ENCODE measurements at regions not wholly inside any gene's neighbourhood (a gene's known extent, or its start where the extent isn't known, plus 50 kb on each side); places are given as distances from the start of the nearest gene placed in this dataset.

DNA sequence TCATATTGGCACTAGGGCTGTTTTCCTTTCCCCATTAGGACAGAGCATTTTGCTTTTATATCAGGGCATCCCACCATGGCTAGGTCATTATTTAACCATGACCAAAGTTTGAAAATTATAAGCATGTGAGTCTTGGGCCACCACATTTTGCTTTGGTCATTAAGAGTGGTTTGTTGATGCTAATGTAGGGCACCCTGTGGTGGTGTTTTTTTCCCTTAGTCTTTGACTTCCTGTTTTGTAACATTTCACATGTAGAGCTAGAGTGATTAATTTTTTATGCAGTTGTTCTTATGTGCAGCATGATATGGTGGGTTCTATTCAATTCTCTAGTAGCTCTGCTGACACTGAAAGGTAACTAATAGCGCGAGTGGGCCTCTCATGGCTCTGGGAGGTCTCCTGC, 249.6 kb upstream of the ROBO1 start:
- H3K36me3 Mint-ChIP-seq: no peaks in the 10 kb centered on the region
- ATAC-seq (ENCODE audit: low read depth) (no peak), DNase-seq (ENCODE audit: low spot score in 2 of 2) (no peak)
- no peaks in the 10 kb centered on the region for H3K4me1 Mint-ChIP-seq
- no peak overlapping the region for H3K4me3 Mint-ChIP-seq
- no peak overlapping the region for H3K27ac Mint-ChIP-seq
- peaks cover 7% of the 10 kb centered on the region for H3K9me3 Mint-ChIP-seq
- H3K27me3 Mint-ChIP-seq: no peaks in the 10 kb centered on the region

DNA sequence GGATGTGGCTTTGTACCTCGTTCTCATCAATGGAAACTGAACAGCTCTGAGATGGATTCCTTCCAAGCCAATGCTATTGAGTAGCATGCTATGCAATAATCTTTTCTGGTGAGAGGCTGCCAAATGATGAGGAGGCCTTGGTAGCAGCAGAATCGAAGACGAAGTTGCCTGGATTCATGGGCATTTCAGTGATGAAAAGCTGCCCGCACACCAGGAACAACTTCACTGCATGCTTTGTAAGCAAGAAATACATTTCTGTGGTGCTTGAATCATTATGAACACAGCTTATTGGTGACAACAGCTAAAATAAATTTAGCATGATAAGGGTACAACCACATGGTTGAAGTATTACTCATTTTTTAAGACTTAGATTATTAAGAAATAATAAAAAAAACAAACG, 246.8 kb upstream of the ROBO1 start:
- no peak overlapping the region for H3K27ac Mint-ChIP-seq
- peaks cover 6% of the 10 kb centered on the region for H3K9me3 Mint-ChIP-seq

DNA sequence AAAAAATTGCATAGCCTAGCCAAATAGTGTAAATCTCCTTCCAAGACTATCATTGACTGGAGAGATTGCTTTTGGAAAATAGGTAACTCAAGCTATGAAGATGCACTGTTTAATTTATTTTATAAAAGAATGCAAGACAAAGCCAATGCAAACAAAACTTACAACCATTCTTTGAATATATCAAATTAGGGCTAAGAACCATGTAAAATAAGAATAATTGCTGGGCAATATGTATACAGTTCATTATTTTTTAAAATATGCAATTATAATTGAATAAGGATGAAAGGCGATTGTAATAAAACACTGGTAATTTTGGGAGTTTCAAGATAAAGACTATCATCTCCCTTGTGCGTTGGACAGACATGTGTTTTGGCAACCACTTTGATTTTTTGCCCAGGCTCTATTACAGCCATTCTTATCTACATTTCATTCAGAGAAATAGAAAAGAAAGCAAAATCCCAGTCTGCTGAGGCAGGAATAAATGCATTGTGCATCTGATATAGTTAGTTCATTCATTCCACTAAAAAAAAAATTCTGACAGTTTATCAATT, 242.3 kb upstream of the ROBO1 start:
- Mint-ChIP-seq H3K36me3 (no peaks in the 10 kb centered on the region), H3K27me3 (no peaks in the 10 kb centered on the region), H3K27ac (no peak overlapping the region)

More for the DNA sequence above, 246.8 kb upstream of the ROBO1 start:
- Mint-ChIP-seq H3K4me1 (no peaks in the 10 kb centered on the region), H3K4me3 (no peak overlapping the region), H3K27me3 (no peaks in the 10 kb centered on the region), H3K36me3 (no peaks in the 10 kb centered on the region)
- no peak for DNase-seq (ENCODE audit: low spot score in 2 of 2)
- no peak for ATAC-seq (ENCODE audit: low read depth)

DNA sequence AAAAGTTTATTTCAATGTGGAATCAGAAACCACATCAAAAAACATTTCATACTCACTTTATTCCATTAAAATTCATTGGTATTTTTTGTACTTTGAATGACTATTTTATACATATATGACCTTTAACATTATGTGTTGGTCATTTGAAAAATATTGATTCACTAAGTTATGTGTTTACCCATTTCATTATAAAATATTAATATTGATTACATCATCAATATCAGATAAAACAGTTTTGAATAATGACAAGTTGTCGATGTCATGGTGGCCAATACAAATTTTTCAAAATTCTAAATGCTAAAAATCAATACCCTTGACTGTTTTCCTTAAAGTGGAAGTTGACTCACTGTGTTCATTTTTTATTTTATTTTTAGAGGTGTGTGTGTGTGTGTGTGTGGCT, 239.7 kb upstream of the ROBO1 start:
- no peak for ATAC-seq (ENCODE audit: low read depth)
- H3K36me3 Mint-ChIP-seq: no peaks in the 10 kb centered on the region

More for the DNA sequence above, 242.3 kb upstream of the ROBO1 start:
- no peak overlapping the region for H3K4me3 Mint-ChIP-seq
- no peaks in the 10 kb centered on the region for H3K4me1 Mint-ChIP-seq
- H3K9me3 Mint-ChIP-seq: peaks cover 4% of the 10 kb centered on the region
- ATAC-seq (ENCODE audit: low read depth) (no peak), DNase-seq (ENCODE audit: low spot score in 2 of 2) (no peak)

DNA sequence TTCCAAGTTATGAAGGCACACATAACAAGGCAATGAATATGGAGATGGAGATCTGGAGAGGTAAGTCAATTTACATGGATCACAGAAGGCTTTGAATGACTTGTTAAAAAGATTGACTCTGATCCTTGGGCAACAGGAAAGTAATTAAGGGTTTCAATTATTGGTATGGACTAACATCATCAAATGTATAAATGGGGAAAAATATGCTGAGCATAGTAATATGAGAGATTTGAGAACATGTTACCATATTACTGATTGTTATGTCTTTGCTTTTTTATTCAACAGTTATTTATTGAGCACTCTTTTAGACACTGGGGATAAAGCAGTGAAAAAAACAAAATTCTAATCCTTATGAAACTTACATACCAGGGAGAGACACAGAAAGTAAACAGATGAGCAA, 238.5 kb upstream of the ROBO1 start:
- Mint-ChIP-seq H3K27me3 (no peaks in the 10 kb centered on the region), H3K4me3 (no peak overlapping the region)
- ATAC-seq (ENCODE audit: low read depth): no peak

More for the DNA sequence above, 239.7 kb upstream of the ROBO1 start:
- no peaks in the 10 kb centered on the region for H3K4me1 Mint-ChIP-seq
- H3K27me3 Mint-ChIP-seq: no peaks in the 10 kb centered on the region
- no peak for DNase-seq (ENCODE audit: low spot score in 2 of 2)
- no peak overlapping the region for H3K4me3 Mint-ChIP-seq
- peaks cover 3% of the 10 kb centered on the region for H3K9me3 Mint-ChIP-seq
- H3K27ac Mint-ChIP-seq: no peak overlapping the region

DNA sequence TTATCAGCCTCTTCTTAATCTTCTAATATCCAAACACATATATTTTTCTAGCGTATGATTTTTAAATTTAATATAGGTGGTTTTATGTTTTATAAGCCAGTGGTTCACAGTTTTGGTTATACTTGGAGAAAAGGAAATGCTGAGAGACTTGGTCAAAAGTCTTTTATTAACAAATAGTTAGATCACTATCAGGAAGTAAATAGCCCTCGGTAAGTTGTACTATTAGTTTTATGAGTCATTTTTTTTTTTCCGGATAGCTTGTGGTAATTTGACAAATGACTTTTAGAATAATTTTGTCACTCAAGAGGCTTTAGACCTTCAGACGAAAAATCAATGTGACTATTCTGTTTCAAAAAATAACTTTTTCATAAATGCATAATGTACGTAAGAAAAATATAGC, 232.2 kb upstream of the ROBO1 start:
- H3K27ac Mint-ChIP-seq: no peak overlapping the region
- no peaks in the 10 kb centered on the region for H3K4me1 Mint-ChIP-seq
- no peaks in the 10 kb centered on the region for H3K9me3 Mint-ChIP-seq
- ATAC-seq (ENCODE audit: low read depth): no peak
- no peaks in the 10 kb centered on the region for H3K27me3 Mint-ChIP-seq
- no peaks in the 10 kb centered on the region for H3K36me3 Mint-ChIP-seq
- DNase-seq (ENCODE audit: low spot score in 2 of 2): no peak
- no peak overlapping the region for H3K4me3 Mint-ChIP-seq

More for the DNA sequence above, 238.5 kb upstream of the ROBO1 start:
- no peak overlapping the region for H3K27ac Mint-ChIP-seq
- no peaks in the 10 kb centered on the region for H3K36me3 Mint-ChIP-seq
- no peaks in the 10 kb centered on the region for H3K9me3 Mint-ChIP-seq
- H3K4me1 Mint-ChIP-seq: no peaks in the 10 kb centered on the region
- no peak for DNase-seq (ENCODE audit: low spot score in 2 of 2)

DNA sequence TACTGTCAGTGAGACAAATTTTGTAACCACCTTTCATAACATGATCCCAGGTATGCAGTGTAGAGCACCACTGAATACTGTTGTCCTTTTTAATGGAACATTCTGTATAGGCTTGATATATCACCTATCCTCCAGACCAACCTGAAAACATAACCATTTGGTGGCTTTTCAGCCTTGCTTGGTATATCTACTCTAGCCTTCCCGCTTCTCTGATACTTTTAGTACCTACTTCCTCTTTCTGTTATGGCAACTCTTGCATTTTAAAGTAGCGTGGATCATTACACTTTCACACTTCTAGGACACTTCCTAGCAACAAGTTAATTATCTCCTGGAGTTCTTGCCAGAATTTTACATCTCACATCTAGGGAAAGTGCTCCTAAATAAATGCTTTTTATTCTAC, 226.6 kb upstream of the ROBO1 start:
- no peaks in the 10 kb centered on the region for H3K27me3 Mint-ChIP-seq
- H3K4me1 Mint-ChIP-seq: no peaks in the 10 kb centered on the region
- ATAC-seq (ENCODE audit: low read depth) (no peak), DNase-seq (ENCODE audit: low spot score in 2 of 2) (no peak)
- no peaks in the 10 kb centered on the region for H3K36me3 Mint-ChIP-seq
- no peak overlapping the region for H3K27ac Mint-ChIP-seq
- no peak overlapping the region for H3K4me3 Mint-ChIP-seq
- peaks cover 3% of the 10 kb centered on the region for H3K9me3 Mint-ChIP-seq

DNA sequence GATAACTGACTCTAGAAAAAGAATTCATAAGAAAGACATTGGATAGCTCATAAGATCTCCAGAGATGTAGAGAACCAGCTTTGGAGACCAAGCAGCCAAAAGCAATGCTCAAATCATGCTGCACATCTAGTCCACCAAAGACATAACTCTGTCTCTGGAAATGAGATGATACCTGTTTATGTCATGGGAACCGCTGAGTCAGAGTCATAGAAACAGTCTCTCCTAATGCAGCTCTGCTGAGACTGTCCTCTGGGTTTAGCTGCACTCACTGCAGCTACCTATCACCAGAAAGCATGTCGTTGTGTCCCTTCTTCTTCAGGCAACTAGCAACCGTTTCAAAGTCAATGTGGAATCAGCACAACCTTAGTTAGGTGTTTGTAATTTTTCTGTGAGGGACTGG, 218.5 kb upstream of the ROBO1 start:
- Mint-ChIP-seq H3K4me1 (no peaks in the 10 kb centered on the region), H3K27me3 (no peaks in the 10 kb centered on the region), H3K27ac (no peak overlapping the region), H3K9me3 (peaks cover 5% of the 10 kb centered on the region), H3K4me3 (no peak overlapping the region), H3K36me3 (no peaks in the 10 kb centered on the region)
- ATAC-seq (ENCODE audit: low read depth): no peak
- no peak for DNase-seq (ENCODE audit: low spot score in 2 of 2)

DNA sequence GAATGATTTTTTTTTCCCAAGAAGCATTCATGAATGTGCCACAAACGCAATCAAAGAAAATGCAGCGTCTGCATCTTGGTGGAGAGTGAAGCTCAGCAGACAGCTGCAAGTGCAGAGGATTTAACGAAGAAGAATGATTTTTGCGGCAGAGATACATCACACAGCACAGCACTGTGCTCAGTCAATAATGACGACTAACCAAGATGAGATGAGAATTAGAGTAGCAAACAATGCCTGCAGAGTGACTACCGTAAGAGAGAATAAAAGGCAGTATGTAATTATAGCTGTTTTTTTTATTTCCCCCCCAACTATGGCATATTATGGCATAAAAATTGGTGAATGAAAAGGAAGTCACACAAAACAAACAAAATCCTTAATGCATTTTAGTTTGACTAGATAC, 218.0 kb upstream of the ROBO1 start:
- no peak for DNase-seq (ENCODE audit: low spot score in 2 of 2)
- no peak for ATAC-seq (ENCODE audit: low read depth)
- no peak overlapping the region for H3K27ac Mint-ChIP-seq
- H3K27me3 Mint-ChIP-seq: no peaks in the 10 kb centered on the region
- no peaks in the 10 kb centered on the region for H3K4me1 Mint-ChIP-seq
- no peaks in the 10 kb centered on the region for H3K36me3 Mint-ChIP-seq
- H3K4me3 Mint-ChIP-seq: no peak overlapping the region
- H3K9me3 Mint-ChIP-seq: peaks cover 5% of the 10 kb centered on the region

DNA sequence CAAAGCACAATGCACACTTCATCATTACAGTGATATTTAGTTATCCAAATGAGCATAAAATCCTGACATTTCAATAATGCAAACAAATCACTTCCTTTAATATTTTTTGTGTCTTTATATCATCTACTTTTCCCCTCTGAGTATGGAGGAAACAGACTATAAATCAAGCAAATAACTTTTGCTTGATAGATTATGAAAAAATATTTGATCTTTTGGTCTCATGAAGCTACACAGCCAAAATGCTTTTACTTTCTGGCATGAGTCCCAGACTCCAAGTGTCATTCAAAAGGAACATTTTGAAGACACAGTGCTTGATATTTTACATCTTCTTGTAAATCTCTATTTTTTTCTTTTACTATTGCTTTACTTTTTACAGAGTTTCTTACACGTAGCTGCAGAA, 215.3 kb upstream of the ROBO1 start:
- H3K9me3 Mint-ChIP-seq: peaks cover 6% of the 10 kb centered on the region
- H3K27ac Mint-ChIP-seq: no peak overlapping the region
- ATAC-seq (ENCODE audit: low read depth): no peak
- no peak for DNase-seq (ENCODE audit: low spot score in 2 of 2)
- H3K4me1 Mint-ChIP-seq: no peaks in the 10 kb centered on the region
- no peaks in the 10 kb centered on the region for H3K36me3 Mint-ChIP-seq
- no peaks in the 10 kb centered on the region for H3K27me3 Mint-ChIP-seq
- no peak overlapping the region for H3K4me3 Mint-ChIP-seq

DNA sequence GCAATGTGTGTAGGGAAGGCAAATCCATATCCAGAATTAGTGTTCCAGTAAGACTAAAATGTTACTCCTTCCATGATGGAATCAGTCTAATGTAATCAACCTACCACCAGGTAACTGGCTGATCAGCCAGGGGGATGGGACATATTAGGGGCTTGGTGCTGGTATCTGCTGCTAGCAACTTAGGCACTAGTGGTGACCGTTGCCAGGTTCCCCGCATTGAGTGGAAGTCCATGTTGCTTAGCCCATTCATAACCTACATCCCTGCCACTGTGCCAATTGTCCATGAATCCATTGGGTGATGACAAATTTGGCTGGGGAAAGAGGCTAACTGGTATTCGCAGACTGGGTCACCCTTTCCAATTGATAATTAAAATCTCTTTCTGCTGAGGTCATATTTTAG, 212.2 kb upstream of the ROBO1 start:
- Mint-ChIP-seq H3K27me3 (no peaks in the 10 kb centered on the region), H3K4me3 (no peak overlapping the region), H3K4me1 (no peaks in the 10 kb centered on the region), H3K36me3 (no peaks in the 10 kb centered on the region), H3K9me3 (peaks cover 14% of the 10 kb centered on the region), H3K27ac (no peak overlapping the region)
- ATAC-seq (ENCODE audit: low read depth): no peak
- no peak for DNase-seq (ENCODE audit: low spot score in 2 of 2)

DNA sequence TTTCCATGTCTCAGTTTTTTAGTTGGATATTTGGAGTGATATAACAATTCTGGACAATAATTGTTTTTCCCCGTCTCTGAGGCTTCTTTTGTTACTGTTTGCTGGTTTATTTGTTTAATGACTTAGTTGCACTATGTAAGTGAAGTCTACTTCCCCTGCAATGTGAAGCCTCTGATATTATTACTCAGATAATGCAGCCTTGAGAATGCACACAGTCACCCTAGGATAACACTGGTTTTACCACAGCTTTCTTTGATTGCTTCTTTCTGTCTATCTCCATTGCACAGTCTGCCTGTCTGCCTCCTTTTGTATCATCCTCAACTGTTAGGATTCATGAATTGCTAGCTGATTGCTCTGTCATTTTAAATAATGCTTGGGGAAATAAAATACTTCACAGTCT, 208.7 kb upstream of the ROBO1 start:
- H3K4me3 Mint-ChIP-seq: no peak overlapping the region
- no peaks in the 10 kb centered on the region for H3K27me3 Mint-ChIP-seq
- DNase-seq (ENCODE audit: low spot score in 2 of 2) (no peak), ATAC-seq (ENCODE audit: low read depth) (no peak)
- H3K4me1 Mint-ChIP-seq: no peaks in the 10 kb centered on the region
- peaks cover 12% of the 10 kb centered on the region for H3K9me3 Mint-ChIP-seq
- H3K27ac Mint-ChIP-seq: no peak overlapping the region
- H3K36me3 Mint-ChIP-seq: no peaks in the 10 kb centered on the region

DNA sequence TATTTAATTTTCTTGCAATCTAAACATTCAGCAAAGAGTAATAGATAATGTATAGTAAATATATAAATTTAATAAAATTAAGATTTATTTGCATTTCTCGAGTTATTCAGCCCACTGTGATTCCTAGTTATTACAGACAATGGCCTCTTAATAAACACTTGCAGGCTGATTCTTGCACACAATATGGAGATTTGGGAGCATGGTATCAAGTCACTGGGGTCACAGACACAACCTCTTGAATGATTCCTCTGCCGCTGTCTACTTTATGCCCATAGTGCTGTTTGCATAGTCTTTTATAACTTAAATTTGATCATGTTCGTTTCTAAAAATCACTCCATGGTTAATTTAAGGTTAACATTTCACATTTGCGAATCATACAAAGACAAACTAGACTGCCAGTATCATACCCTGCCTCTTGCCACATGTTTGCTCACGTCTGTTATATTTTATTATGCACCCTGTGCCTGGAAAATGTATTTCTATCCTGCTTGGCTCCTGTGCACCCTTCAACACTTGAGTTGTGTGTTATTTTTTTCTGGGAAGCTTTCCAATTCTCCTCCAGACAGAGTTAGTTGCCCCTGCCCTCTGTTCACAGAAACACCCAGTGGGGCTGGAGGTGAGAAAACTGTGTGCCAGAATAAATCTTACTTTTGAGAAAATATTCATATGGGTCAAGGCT, 206.3 kb upstream of the ROBO1 start:
- no peak for DNase-seq (ENCODE audit: low spot score in 2 of 2)
- no peak for ATAC-seq (ENCODE audit: low read depth)
- Mint-ChIP-seq H3K4me1 (no peaks in the 10 kb centered on the region), H3K36me3 (no peaks in the 10 kb centered on the region), H3K9me3 (peaks cover 9% of the 10 kb centered on the region), H3K27ac (no peak overlapping the region), H3K4me3 (no peak overlapping the region), H3K27me3 (no peaks in the 10 kb centered on the region)

DNA sequence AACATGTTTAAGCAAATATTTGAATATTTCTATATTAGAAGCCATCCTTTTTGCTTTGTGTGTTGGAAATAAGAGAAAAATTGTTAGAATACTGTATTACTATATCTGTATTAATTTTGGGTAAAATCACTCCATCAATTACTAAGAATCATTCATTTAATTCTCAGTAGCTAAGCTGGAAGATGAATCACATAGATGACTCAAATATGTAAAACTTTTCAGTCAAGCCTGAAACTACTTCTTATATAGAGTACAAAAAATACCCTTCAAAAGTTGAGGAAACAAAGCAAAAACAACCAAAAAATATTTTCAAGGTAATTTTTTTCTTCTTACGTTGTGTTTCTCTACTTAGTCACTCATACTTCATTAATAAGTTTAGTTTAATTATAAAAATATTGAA, 205.7 kb upstream of the ROBO1 start:
- no peak overlapping the region for H3K27ac Mint-ChIP-seq
- no peaks in the 10 kb centered on the region for H3K27me3 Mint-ChIP-seq
- H3K4me1 Mint-ChIP-seq: no peaks in the 10 kb centered on the region
- DNase-seq (ENCODE audit: low spot score in 2 of 2) (no peak), ATAC-seq (ENCODE audit: low read depth) (no peak)
- no peak overlapping the region for H3K4me3 Mint-ChIP-seq
- peaks cover 8% of the 10 kb centered on the region for H3K9me3 Mint-ChIP-seq
- H3K36me3 Mint-ChIP-seq: no peaks in the 10 kb centered on the region

DNA sequence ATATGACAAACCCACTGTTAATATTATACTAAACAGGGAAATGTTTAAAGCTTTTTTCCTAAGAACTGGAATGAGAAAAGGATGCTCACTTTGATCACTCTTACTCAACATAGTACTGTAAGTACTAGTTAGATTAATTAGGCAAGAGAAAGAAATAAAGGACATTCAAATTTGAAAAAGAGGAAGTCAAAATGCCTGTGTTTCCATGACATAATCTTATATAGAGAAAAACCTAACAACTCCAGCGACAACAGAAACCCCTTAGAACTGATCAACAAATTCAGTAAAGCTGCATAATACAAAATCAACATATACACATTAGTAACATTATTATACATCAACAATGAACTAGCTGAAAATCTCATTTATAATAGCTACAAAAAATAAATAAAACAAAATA, 200.6 kb upstream of the ROBO1 start:
- H3K4me1 Mint-ChIP-seq: no peaks in the 10 kb centered on the region
- DNase-seq (ENCODE audit: low spot score in 2 of 2) (no peak), ATAC-seq (ENCODE audit: low read depth) (no peak)
- H3K36me3 Mint-ChIP-seq: no peaks in the 10 kb centered on the region
- no peak overlapping the region for H3K4me3 Mint-ChIP-seq
- no peaks in the 10 kb centered on the region for H3K27me3 Mint-ChIP-seq
- no peak overlapping the region for H3K27ac Mint-ChIP-seq
- H3K9me3 Mint-ChIP-seq: peaks cover 5% of the 10 kb centered on the region
